Endothelial cell of umbilical vein (primary cell): ENCODE measurements at regions not wholly inside any gene's neighbourhood (a gene's known extent, or its start where the extent isn't known, plus 50 kb on each side); places are given as distances from the start of the nearest gene placed in this dataset.
"Not testable (repeated sequence)": the region's sequence is repeated elsewhere in the genome, so short reads cannot be mapped to it uniquely, and the experiment has no call there.

ENCODE experiments used
- EZH2 ChIP-seq: IDR thresholded peaks from 2 replicates; pipeline ENCODE4 v1.6.1; 2012; ENCODE audit warnings: borderline replicate concordance, low read depth, mild to moderate bottlenecking, moderate library complexity, low read length, inconsistent platforms; ENCODE audit not compliant: severe bottlenecking
- FOS ChIP-seq: IDR thresholded peaks from 2 replicates; pipeline ENCODE4 v1.6.1; 2011; ENCODE audit warnings: mild to moderate bottlenecking, low read length, moderate library complexity, borderline replicate concordance; ENCODE audit not compliant: insufficient read depth
- JUN ChIP-seq: IDR thresholded peaks from 2 replicates; pipeline ENCODE4 v1.6.1; 2011; ENCODE audit warnings: borderline replicate concordance, low read depth; ENCODE audit not compliant: insufficient read length, insufficient read depth
- MAX ChIP-seq: IDR thresholded peaks from 2 replicates; pipeline ENCODE4 v1.6.1; 2011; ENCODE audit not compliant: insufficient read depth, insufficient read length
- MYC ChIP-seq: IDR thresholded peaks from one replicate; pipeline ENCODE4 v1.6.1; 2011; ENCODE audit warnings: mild to moderate bottlenecking, low read depth, low read length
- POLR2A ChIP-seq: IDR thresholded peaks from 2 replicates; pipeline ENCODE4 v1.6.1; 2012; ENCODE audit warnings: low read depth, mild to moderate bottlenecking, control low read depth, low read length
- POLR2AphosphoS5 ChIP-seq: IDR thresholded peaks from 2 replicates; pipeline ENCODE4 v1.6.1; 2012; ENCODE audit warnings: low read depth, mild to moderate bottlenecking, control low read depth, low read length, moderate library complexity; ENCODE audit not compliant: insufficient read depth
- TF ChIP-seq, protein P1 (sequence below), 2 donors: IDR thresholded peaks; 1 replicate in 1 of 2; 2 replicates in 1 of 2; pipeline ENCODE4 v1.5.1; 2011; ENCODE audit warnings: low read length in 2 of 2, mild to moderate bottlenecking in 2 of 2, moderate library complexity in 2 of 2, control low read depth in 1 of 2, inconsistent platforms in 1 of 2, low read depth in 1 of 2; ENCODE audit not compliant: insufficient read depth in 1 of 2; ENCODE audit errors: extremely low read depth in 1 of 2

GRCh38 chr4:123183754-123184153 is 212.8 kb upstream of the SPRY1 start:
- not testable (repeated sequence) for TF ChIP-seq POLR2A, POLR2AphosphoS5, EZH2, FOS, JUN, MAX, MYC
- TF ChIP-seq, protein P1, sequence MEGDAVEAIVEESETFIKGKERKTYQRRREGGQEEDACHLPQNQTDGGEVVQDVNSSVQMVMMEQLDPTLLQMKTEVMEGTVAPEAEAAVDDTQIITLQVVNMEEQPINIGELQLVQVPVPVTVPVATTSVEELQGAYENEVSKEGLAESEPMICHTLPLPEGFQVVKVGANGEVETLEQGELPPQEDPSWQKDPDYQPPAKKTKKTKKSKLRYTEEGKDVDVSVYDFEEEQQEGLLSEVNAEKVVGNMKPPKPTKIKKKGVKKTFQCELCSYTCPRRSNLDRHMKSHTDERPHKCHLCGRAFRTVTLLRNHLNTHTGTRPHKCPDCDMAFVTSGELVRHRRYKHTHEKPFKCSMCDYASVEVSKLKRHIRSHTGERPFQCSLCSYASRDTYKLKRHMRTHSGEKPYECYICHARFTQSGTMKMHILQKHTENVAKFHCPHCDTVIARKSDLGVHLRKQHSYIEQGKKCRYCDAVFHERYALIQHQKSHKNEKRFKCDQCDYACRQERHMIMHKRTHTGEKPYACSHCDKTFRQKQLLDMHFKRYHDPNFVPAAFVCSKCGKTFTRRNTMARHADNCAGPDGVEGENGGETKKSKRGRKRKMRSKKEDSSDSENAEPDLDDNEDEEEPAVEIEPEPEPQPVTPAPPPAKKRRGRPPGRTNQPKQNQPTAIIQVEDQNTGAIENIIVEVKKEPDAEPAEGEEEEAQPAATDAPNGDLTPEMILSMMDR (IDR thresholded peaks at IDR 0.05; ENCODE audit: extremely low read depth in 1 of 2, insufficient read depth in 1 of 2, low read depth in 1 of 2, low read length in 2 of 2), result not testable (repeated sequence)
